GM12875 (cell line): ENCODE measurements at regions not wholly inside any gene's neighbourhood (a gene's known extent, or its start where the extent isn't known, plus 50 kb on each side); places are given as distances from the start of the nearest gene placed in this dataset.

ENCODE experiments used
- H3K4me3 ChIP-seq: one replicate; pipeline ENCODE4 v1.5.1; 2011; ENCODE audit warnings: low read depth, low read length, control low read depth
- TF ChIP-seq, protein P1 (sequence below): IDR thresholded peaks from 2 replicates; pipeline ENCODE4 v1.5.1; 2011; ENCODE audit warnings: low read depth, mild to moderate bottlenecking, control low read depth, inconsistent platforms, low read length, moderate library complexity, borderline replicate concordance; ENCODE audit not compliant: insufficient read depth

DNA sequence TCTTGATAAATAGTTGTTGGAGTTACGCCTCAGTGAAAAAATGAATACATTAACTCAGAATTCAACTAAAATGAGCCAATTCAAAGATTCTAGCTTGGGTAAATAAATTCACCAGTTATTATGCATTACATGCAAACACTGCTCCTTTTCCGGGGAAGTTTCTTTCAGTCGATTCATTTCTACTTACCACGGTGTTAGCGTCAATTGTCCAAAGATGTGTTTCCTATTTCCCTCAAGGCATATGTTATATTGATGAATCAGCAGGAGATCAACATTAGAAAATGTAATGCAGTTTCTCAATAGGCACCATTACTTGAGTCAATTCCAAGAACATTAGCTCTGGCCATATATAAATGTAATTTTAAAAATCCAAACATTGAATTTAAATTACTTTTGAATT is 517.7 kb downstream of the OTOL1 start:
- TF ChIP-seq, protein P1, sequence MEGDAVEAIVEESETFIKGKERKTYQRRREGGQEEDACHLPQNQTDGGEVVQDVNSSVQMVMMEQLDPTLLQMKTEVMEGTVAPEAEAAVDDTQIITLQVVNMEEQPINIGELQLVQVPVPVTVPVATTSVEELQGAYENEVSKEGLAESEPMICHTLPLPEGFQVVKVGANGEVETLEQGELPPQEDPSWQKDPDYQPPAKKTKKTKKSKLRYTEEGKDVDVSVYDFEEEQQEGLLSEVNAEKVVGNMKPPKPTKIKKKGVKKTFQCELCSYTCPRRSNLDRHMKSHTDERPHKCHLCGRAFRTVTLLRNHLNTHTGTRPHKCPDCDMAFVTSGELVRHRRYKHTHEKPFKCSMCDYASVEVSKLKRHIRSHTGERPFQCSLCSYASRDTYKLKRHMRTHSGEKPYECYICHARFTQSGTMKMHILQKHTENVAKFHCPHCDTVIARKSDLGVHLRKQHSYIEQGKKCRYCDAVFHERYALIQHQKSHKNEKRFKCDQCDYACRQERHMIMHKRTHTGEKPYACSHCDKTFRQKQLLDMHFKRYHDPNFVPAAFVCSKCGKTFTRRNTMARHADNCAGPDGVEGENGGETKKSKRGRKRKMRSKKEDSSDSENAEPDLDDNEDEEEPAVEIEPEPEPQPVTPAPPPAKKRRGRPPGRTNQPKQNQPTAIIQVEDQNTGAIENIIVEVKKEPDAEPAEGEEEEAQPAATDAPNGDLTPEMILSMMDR: no peak
- H3K4me3 ChIP-seq: no peak overlapping the region

DNA sequence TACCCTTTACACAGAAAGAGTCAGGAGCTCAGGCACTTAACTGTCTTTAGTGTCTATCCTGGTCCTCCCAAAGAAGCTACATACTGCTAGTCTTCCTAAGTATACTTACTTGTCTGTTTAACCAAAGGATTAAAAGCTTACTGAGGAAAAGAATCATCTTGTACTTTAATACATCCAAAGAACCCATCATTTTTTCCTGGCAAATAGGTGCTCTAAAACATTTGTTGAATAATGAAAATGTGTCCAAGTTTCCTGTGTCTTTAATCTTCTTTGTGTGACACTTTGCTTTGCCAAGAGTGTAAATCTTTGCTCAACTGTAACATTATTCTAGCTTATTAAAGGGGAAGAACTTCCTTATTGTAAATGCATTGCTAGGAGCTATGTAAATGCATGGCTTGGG is 519.2 kb downstream of the OTOL1 start:
- TF ChIP-seq, protein P1: no peak

DNA sequence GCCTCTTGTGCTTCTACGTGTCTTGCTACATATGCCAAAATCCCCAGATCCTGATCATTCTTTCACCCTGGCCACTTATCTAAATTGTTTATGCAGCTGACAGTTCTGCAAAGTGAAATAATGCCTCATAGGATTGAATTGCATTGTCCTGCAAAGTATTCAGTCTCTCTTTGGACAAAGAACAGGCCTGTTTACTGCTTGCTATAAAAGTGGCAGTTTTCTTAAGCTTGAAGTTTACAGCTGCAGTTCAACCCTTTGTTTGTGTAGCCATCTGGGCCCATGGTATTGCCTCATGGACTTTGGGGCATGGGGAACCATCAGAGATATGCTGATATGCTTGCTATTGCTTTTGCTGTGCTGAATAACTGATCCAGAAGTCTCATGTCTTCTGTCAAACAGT is 523.2 kb downstream of the OTOL1 start:
- TF ChIP-seq, protein P1: no peak
- no peak overlapping the region for H3K4me3 ChIP-seq

More for the DNA sequence above, 519.2 kb downstream of the OTOL1 start:
- no peak overlapping the region for H3K4me3 ChIP-seq

DNA sequence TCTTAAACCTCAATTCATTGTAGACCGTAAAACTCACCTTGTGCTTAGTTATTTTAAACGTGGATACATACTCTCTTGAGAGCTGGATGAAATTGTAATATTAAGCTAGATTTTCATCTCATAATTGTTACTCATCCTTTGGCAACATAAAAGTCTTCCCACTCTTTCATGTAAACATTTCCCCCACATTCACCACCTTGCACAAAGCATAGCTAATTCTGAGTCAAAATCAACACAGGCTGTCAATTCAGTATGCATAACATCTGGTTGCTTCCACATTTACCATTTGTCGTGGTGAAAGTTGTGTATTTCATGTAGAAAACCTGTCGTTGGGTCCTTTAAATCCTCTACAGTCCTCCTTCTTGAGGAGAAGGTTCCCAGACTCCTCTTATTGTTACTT is 524.6 kb downstream of the OTOL1 start:
- H3K4me3 ChIP-seq: no peak overlapping the region
- TF ChIP-seq, protein P1: no peak

DNA sequence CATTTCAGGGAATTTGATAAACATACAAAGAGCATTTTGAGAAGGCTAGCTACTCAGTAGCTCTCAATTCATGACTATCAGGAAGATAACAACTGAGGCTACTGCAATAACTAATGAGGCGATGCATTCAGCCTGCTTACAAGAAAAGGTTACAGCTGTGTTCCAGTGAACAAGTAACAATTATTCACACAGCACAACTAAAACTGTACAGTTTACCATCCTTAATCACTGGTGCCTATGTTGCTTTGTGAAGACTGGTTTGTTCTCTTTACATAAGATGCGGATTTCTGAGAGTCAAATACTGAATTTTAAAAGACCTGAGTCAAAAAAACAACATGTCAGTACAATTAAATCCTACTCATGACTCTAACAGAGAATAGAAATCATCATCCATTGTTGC is 526.3 kb downstream of the OTOL1 start:
- TF ChIP-seq, protein P1: no peak
- H3K4me3 ChIP-seq: no peak overlapping the region

DNA sequence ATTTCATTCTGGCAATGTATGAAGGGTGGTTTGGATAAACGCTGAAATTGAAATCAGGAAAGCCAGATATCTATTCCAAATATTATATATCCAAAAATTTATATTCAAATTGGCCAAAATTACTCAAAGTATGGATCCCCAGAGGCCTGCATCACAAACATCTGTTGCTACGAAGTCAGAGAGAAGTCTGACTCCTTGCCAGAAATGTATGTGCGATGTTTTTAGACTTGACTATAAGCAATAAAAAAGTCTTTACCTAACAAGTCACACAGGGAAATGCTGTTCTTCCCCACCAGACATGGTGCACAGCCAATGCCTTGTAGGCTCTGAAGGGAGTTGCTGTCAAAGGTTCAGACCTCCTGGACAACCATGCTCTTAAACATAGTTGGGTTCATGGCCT is 533.1 kb downstream of the OTOL1 start:
- TF ChIP-seq, protein P1: no peak
- H3K4me3 ChIP-seq: no peak overlapping the region

DNA sequence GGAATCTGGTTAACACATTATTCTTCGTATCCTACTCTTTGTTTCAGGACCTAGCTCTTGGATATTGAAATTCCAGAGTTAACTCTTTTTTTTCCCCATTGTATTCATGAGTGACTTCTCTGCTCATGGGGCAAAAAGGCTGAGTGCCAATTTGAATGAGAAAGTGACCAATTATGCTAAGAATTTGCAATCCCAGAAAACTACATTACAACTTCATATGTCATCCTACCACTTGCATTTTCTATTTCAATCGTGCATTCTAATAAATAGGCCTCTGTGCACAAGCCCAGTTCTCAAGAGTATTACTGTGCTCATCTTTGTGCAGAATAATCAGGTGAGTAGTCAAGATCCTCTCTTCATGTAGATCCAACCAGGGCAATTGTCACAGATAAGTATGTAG is 537.8 kb downstream of the OTOL1 start:
- H3K4me3 ChIP-seq: no peak overlapping the region

More for the DNA sequence above, 537.8 kb downstream of the OTOL1 start:
- TF ChIP-seq, protein P1: no peak
